GM19328 (cell line): ENCODE measurements at regions not wholly inside any gene's neighbourhood (a gene's known extent, or its start where the extent isn't known, plus 50 kb on each side); places are given as distances from the start of the nearest gene placed in this dataset.
"Not testable (repeated sequence)": the region's sequence is repeated elsewhere in the genome, so short reads cannot be mapped to it uniquely, and the experiment has no call there.

Experiments
- ATAC-seq: cut with Tn5 transposase; IDR thresholded peaks from one replicate; pipeline ENCODE4 v1.9.1; 2021; ENCODE audit warnings: mild to moderate bottlenecking, moderate library complexity; ENCODE audit not compliant: unreplicated experiment

- no peak for ATAC-seq
These were observed 335.2 kb downstream of the FBXW7 start for GRCh38 chr4:152200511-152201333.

- no peak for ATAC-seq
These were observed 338.7 kb downstream of the FBXW7 start for GRCh38 chr4:152197211-152197610.

GRCh38 chr4:152195888-152196287 lies 340.0 kb downstream of the FBXW7 start:
- no peak for ATAC-seq

GRCh38 chr4:152193059-152193458 lies 342.8 kb downstream of the FBXW7 start:
- no peak for ATAC-seq

GRCh38 chr4:152190907-152191306 lies 345.0 kb downstream of the FBXW7 start:
- ATAC-seq: no peak

- ATAC-seq: no peak
These were observed 346.3 kb downstream of the FBXW7 start for GRCh38 chr4:152189451-152190179.

GRCh38 chr4:152188801-152189200 lies 347.1 kb downstream of the FBXW7 start:
- no peak for ATAC-seq

- no peak for ATAC-seq
These were observed 348.2 kb downstream of the FBXW7 start for GRCh38 chr4:152187693-152188092.

GRCh38 chr4:152185786-152186550 lies 349.9 kb downstream of the FBXW7 start:
- no peak for ATAC-seq

- ATAC-seq: no peak
These were observed 354.7 kb downstream of the FBXW7 start for GRCh38 chr4:152181150-152181549.

GRCh38 chr4:152180369-152180768 lies 355.5 kb downstream of the FBXW7 start:
- no peak for ATAC-seq

- ATAC-seq: not testable (repeated sequence)
These were observed 358.4 kb downstream of the FBXW7 start for GRCh38 chr4:152177538-152177937.

- no peak for ATAC-seq
These were observed 359.2 kb downstream of the FBXW7 start for GRCh38 chr4:152176627-152177214.

GRCh38 chr4:152175586-152175985 lies 360.3 kb downstream of the FBXW7 start:
- no peak for ATAC-seq

GRCh38 chr4:152172146-152172545 lies 363.7 kb downstream of the FBXW7 start:
- no peak for ATAC-seq

- ATAC-seq: no peak
These were observed 364.3 kb downstream of the FBXW7 start for GRCh38 chr4:152171556-152171955.

- ATAC-seq: no peak
These were observed 366.2 kb downstream of the FBXW7 start for GRCh38 chr4:152169683-152170082.

GRCh38 chr4:152168987-152169616 lies 366.8 kb downstream of the FBXW7 start:
- no peak for ATAC-seq

GRCh38 chr4:152166567-152166966 lies 369.3 kb downstream of the FBXW7 start:
- no peak for ATAC-seq

- ATAC-seq: no peak
These were observed 370.0 kb downstream of the FBXW7 start for GRCh38 chr4:152165846-152166245.

- ATAC-seq: no peak
These were observed 370.7 kb downstream of the FBXW7 start for GRCh38 chr4:152165146-152165545.
